Kidney (tissue), 13 donors: ENCODE measurements at regions not wholly inside any gene's neighbourhood (a gene's known extent, or its start where the extent isn't known, plus 50 kb on each side); places are given as distances from the start of the nearest gene placed in this dataset.
"Not testable (repeated sequence)": the region's sequence is repeated elsewhere in the genome, so short reads cannot be mapped to it uniquely, and the experiment has no call there.

Experiments used
- DNase-seq, 5 donors: peaks; one replicate each; pipeline ENCODE4 v3.0.0-alpha.2; 2013 to 2020
- FAIRE-seq: peaks from 2 replicates; lab custom pipeline; 2012; peaks lifted over from hg19 to GRCh38; lab: Jason Lieb, UNC
- H3K27ac ChIP-seq, 2 donors: one replicate each; pipeline ENCODE4 v1.7.0; 2013; ENCODE audit warnings: low read depth in 2 of 2, low read length in 2 of 2, inconsistent platforms in 1 of 2
- H3K27me3 ChIP-seq: one replicate; pipeline ENCODE4 v1.7.1; 2013; ENCODE audit warnings: low read length, inconsistent platforms; ENCODE audit not compliant: control insufficient read depth, insufficient read depth
- H3K36me3 ChIP-seq, 3 donors: one replicate each; pipeline versions ENCODE4 v1.7.0 to v1.7.1; 2013; ENCODE audit warnings: low read length in 3 of 3, control low read depth in 1 of 3, inconsistent platforms in 1 of 3; ENCODE audit not compliant: insufficient read depth in 3 of 3, control insufficient read depth in 2 of 3
- H3K4me1 ChIP-seq, 3 donors: one replicate each; pipeline versions ENCODE4 v1.7.0 to v1.7.1; 2013; ENCODE audit warnings: low read length in 3 of 3, inconsistent platforms in 1 of 3, low read depth in 1 of 3; ENCODE audit not compliant: control insufficient read depth in 2 of 3, insufficient read depth in 2 of 3
- H3K4me3 ChIP-seq, 3 donors: one replicate each; pipeline versions ENCODE4 v1.7.0 to v1.8.1; 2013; ENCODE audit warnings: low read length in 3 of 3, control low read depth in 1 of 3, inconsistent platforms in 1 of 3
- H3K9ac ChIP-seq, 3 donors: one replicate each; pipeline versions ENCODE4 v1.7.0 to v1.7.1; 2013; ENCODE audit warnings: low read length in 3 of 3, control low read depth in 1 of 3, inconsistent platforms in 1 of 3
- H3K9me3 ChIP-seq, 3 donors: one replicate each; pipeline versions ENCODE4 v1.7.0 to v1.7.1; 2013; ENCODE audit warnings: low read length in 3 of 3, control low read depth in 1 of 3, inconsistent platforms in 1 of 3; ENCODE audit not compliant: control insufficient read depth in 2 of 3, insufficient read depth in 1 of 3
- CTCF ChIP-seq: IDR thresholded peaks from 3 replicates; pipeline ENCODE4 v1.5.1; 2012; ENCODE audit warnings: mild to moderate bottlenecking, moderate library complexity, borderline replicate concordance; ENCODE audit not compliant: insufficient read depth; ENCODE audit errors: extremely low read depth
- intact Hi-C: fragments of 100-400 bp; cut with DNase I; formaldehyde crosslinking; loops from one replicate; pipeline ENCODE4 v1.11.1; 2022
- donor health status: control.
- donor health status: control.
- donor health status: control.
- donor health status: control.
- donor health status: control.
- donor health status: DM: yes; HTN: yes; CAD: no.
- donor health status: Normal renal cell carcinoma (clear cell type).

GRCh38 chr6:151693366-151693765 lies 114.1 kb upstream of the ESR1 start:
- Histone ChIP-seq H3K36me3 (no peaks in the 10 kb centered on the region), H3K27me3 (no peaks in the 10 kb centered on the region), H3K4me3 (no peak overlapping the region), H3K4me1 (no peaks in the 10 kb centered on the region), H3K27ac (no peak overlapping the region), H3K9me3 (no peaks in the 10 kb centered on the region), H3K9ac (no peak overlapping the region)
- FAIRE-seq (no peak), DNase-seq (no peak)
- intact Hi-C loops, result loop anchor here (10.0 kb wide), 1 partner anchor 431 kb away; no protein-coding TSS in a partner anchor
- no peak for TF ChIP-seq CTCF

- intact Hi-C loops, result loop anchor here (10.0 kb wide), 1 partner anchor 430 kb away; no protein-coding TSS in a partner anchor
- H3K9ac ChIP-seq, result no peak overlapping the region
- no peak for TF ChIP-seq CTCF
- H3K27me3 ChIP-seq, result no peaks in the 10 kb centered on the region
- DNase-seq, result no peak
- H3K9me3 ChIP-seq, result no peaks in the 10 kb centered on the region
- no peak overlapping the region for H3K4me3 ChIP-seq
- H3K27ac ChIP-seq, result no peak overlapping the region
- peaks cover 0 to 6% (median 0%) of the 10 kb centered on the region in 3 donors for H3K4me1 ChIP-seq
- FAIRE-seq, result no peak
- H3K36me3 ChIP-seq, result no peaks in the 10 kb centered on the region
Observed at GRCh38 chr6:151695156-151695555, 112.3 kb upstream of the ESR1 start.

- H3K36me3 ChIP-seq, H3K4me3 ChIP-seq, H3K27ac ChIP-seq, H3K9me3 ChIP-seq, H3K9ac ChIP-seq, H3K4me1 ChIP-seq, H3K27me3 ChIP-seq, DNase-seq, FAIRE-seq: not testable (repeated sequence)
- intact Hi-C loops, result loop anchor here (10.0 kb wide), 1 partner anchor 428 kb away; no protein-coding TSS in a partner anchor
Observed at GRCh38 chr6:151696302-151696701, 111.2 kb upstream of the ESR1 start.

- intact Hi-C loops, result loop anchor here (10.0 kb wide), 1 partner anchor 426 kb away; no protein-coding TSS in a partner anchor
- peak overlapping the region in 1 of 3 donors; percentile 13 for H3K9ac ChIP-seq
- peak overlapping the region; percentile 79 to 83 for H3K27ac ChIP-seq
- H3K4me3 ChIP-seq, result peak overlapping the region in 1 of 3 donors; percentile 20
- no peaks in the 10 kb centered on the region for H3K9me3 ChIP-seq
- H3K36me3 ChIP-seq, result no peaks in the 10 kb centered on the region
- peaks cover 0 to 6% (median 0%) of the 10 kb centered on the region in 3 donors for H3K4me1 ChIP-seq
- TF ChIP-seq CTCF, result no peak
- DNase-seq, result no peak
- no peak for FAIRE-seq
- no peaks in the 10 kb centered on the region for H3K27me3 ChIP-seq
Observed at GRCh38 chr6:151698931-151699700, 108.4 kb upstream of the ESR1 start.
